HFF-Myc (cell line): ENCODE measurements at regions not wholly inside any gene's neighbourhood (a gene's known extent, or its start where the extent isn't known, plus 50 kb on each side); places are given as distances from the start of the nearest gene placed in this dataset.

Source experiments
- DNase-seq: peaks from one replicate; pipeline ENCODE4 v3.0.0-alpha.2; 2011; ENCODE audit warnings: low read depth; ENCODE audit errors: extremely low read depth
- H3K4me3 ChIP-seq: replicated peaks from 2 replicates; pipeline ENCODE4 v1.5.1; 2011; ENCODE audit warnings: low read depth, mild to moderate bottlenecking, control low read depth, low read length
- TF ChIP-seq, protein P1 (sequence below): IDR thresholded peaks from 2 replicates; pipeline ENCODE4 v1.5.1; 2012; ENCODE audit warnings: mild to moderate bottlenecking, low read depth, low read length, control low read depth; ENCODE audit errors: missing control alignments

GRCh38 chr1:87598429-87598828 lies 269.7 kb downstream of the LMO4 start:
- TF ChIP-seq, protein P1, sequence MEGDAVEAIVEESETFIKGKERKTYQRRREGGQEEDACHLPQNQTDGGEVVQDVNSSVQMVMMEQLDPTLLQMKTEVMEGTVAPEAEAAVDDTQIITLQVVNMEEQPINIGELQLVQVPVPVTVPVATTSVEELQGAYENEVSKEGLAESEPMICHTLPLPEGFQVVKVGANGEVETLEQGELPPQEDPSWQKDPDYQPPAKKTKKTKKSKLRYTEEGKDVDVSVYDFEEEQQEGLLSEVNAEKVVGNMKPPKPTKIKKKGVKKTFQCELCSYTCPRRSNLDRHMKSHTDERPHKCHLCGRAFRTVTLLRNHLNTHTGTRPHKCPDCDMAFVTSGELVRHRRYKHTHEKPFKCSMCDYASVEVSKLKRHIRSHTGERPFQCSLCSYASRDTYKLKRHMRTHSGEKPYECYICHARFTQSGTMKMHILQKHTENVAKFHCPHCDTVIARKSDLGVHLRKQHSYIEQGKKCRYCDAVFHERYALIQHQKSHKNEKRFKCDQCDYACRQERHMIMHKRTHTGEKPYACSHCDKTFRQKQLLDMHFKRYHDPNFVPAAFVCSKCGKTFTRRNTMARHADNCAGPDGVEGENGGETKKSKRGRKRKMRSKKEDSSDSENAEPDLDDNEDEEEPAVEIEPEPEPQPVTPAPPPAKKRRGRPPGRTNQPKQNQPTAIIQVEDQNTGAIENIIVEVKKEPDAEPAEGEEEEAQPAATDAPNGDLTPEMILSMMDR: peak; percentile 23
- DNase-seq: no peak
- H3K4me3 ChIP-seq: no peak overlapping the region

DNA sequence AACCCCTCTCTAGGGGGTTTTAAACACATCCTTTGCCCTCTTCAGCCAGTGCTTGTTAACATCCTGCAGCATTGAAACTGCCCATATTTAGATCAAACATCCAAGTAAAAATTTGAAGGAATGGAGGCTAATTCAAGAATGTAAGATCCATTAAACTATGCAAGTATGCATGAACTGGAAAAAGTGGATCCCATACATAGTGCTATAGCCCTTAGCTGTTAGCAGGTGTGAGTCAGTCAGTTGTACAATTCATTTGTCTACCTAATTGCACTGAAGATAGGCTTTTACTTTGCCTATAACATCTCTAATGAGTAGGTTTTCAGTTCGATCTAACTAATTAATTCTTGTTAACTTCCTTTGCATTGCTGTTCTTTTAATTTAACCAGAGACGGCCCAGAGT lies 270.9 kb downstream of the LMO4 start:
- DNase-seq: no peak
- no peak overlapping the region for H3K4me3 ChIP-seq
- TF ChIP-seq, protein P1: no peak

DNA sequence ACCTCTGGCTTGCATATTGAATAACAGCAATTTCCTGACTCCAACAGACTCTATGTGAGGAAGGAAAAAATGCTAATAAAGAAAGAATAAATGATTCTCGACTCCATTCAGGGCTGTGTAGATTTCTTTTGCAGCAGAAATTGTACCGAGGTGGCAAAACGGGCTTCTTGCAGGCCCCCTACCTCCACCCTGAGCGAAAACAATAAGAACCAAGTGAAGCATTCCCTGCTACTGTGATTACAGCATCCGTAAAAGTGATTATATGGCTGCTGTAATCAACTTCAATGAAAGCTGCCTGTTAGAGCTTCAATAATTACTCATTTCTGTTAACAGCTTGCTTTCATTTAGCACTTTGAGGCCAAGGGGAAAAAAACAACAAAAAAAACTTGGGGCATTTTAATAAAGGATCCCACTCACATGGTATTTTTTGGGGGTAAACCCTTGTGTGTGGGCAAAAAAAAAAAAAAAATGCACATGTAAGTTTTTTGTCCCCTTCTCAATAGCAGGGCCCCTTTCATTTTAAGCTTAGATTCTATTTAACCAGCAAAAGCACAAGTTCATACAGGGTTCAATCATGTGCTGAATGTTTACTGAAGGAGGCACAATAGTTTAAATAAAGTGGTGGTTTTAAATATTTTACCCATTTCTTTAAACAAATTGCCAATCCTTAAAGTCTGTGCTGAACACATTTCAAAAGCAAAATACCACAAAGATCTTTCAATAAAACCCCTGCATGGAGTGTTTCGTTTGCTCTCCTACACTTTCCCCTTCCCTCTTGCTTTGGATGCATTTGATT lies 271.6 kb downstream of the LMO4 start:
- TF ChIP-seq, protein P1: no peak
- no peak overlapping the region for H3K4me3 ChIP-seq
- no peak for DNase-seq

DNA sequence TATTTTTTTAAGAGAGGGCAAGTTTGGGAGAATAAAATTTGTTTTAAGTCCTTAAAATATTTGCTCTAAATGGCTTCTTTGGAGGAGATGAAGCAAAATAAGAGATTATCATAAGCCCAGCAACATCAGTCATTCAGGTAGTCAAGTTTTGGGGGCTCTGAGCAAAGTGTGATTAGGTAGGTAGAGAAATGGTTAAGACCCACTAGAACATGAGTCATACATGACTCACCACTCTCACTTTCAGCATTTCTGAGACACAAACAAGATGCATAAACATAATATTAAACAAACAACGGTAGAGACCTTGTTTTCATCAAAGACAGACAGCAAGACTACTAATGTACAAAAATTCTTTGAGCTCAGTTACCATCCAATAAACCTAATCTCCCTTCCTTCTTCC lies 272.2 kb downstream of the LMO4 start:
- TF ChIP-seq, protein P1: no peak
- H3K4me3 ChIP-seq: no peak overlapping the region
- DNase-seq: peak; percentile 4

DNA sequence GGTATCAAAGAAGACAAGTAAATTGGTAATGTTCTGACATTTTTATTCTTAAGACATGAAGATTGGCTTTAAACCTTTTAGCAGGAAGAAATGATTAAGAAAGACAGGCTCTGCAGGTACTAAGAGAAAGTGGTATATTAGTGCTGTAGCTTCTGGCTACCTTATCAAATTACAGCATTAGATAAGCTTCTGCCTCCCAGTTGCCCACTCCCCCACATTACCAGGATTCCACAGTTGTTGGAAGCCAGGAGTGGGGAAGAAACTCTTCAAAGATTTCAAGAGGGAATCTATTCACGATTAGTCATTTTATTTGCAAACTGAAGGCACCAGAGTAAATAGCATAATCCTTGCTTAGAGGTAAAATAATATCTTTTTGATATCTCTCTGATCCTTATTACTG lies 274.9 kb downstream of the LMO4 start:
- TF ChIP-seq, protein P1: no peak

DNA sequence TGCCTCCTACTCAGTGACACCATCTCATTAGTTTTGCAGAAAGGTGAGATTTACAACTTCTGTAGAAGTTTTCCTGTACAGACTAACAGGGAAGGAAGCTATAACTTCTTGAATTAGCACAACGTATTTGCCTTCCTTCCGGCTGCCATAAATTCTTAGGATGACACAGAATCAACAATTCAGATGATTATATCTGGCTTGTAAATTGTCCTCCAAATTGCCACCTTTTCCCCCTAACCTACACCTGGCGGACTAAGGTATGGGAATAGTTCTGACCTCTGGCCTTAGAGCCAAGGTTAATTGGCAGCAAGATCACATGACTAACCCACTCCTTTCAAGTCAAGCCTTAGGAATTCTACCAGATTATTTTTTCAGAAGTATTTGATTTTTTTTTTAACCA lies 284.3 kb downstream of the LMO4 start:
- TF ChIP-seq, protein P1: no peak
- no peak overlapping the region for H3K4me3 ChIP-seq
- no peak for DNase-seq

More for the DNA sequence above, 274.9 kb downstream of the LMO4 start:
- H3K4me3 ChIP-seq: no peak overlapping the region
- no peak for DNase-seq

DNA sequence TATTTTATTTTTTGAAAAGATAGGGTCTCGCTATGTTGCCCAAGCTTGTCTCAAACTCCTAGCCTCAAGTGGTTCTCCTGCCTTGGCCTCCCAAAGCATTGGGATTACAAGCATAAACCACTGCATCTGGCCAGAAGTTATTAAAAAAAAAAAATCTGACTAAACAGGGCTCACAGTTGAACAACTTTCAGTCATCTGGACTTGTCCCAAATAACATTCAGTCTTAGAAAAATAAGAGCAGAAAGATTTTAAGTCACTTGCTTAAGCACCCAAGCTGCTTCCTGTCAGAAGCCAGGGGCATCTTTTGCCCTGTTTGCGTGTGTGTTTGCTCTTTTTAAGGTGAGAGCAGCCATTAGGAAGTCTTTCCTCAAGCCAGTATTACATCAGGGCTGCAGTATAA lies 286.8 kb downstream of the LMO4 start:
- H3K4me3 ChIP-seq: no peak overlapping the region
- TF ChIP-seq, protein P1: no peak
- no peak for DNase-seq
